H9 (cell line): ENCODE measurements at regions not wholly inside any gene's neighbourhood (a gene's known extent, or its start where the extent isn't known, plus 50 kb on each side); places are given as distances from the start of the nearest gene placed in this dataset.

ENCODE experiments used
- DNase-seq: peaks from one replicate; pipeline ENCODE4 v3.0.0-alpha.2; 2017
- H2AFZ ChIP-seq: one replicate; pipeline ENCODE4 v1.6.1; 2013; ENCODE audit warnings: mild to moderate bottlenecking, low read length, control low read depth, moderate library complexity
- H2AK5ac ChIP-seq: 2 replicates; pipeline ENCODE4 v1.6.1; 2013; ENCODE audit warnings: low read length, control low read depth, mixed read lengths; ENCODE audit not compliant: insufficient read length
- H2BK120ac ChIP-seq: one replicate; pipeline ENCODE4 v1.6.1; 2013; ENCODE audit warnings: low read depth, mild to moderate bottlenecking, low read length, control low read depth, inconsistent platforms; ENCODE audit not compliant: poor library complexity, severe bottlenecking
- H2BK12ac ChIP-seq: 2 replicates; pipeline ENCODE4 v1.6.1; 2013; ENCODE audit warnings: low read length, control low read depth, mixed read lengths, low read depth; ENCODE audit not compliant: insufficient read length
- H2BK15ac ChIP-seq: 2 replicates; pipeline ENCODE4 v1.6.1; 2013; ENCODE audit warnings: low read depth, low read length, control low read depth
- H2BK20ac ChIP-seq: one replicate; pipeline ENCODE4 v1.6.1; 2013; ENCODE audit warnings: low read depth, mild to moderate bottlenecking, low read length, control low read depth, inconsistent platforms; ENCODE audit not compliant: poor library complexity, severe bottlenecking
- H2BK5ac ChIP-seq: 2 replicates; pipeline ENCODE4 v1.6.1; 2013; ENCODE audit warnings: low read length, control low read depth, mixed read lengths; ENCODE audit not compliant: insufficient read length
- H3K14ac ChIP-seq: 2 replicates; pipeline ENCODE4 v1.6.1; 2013; ENCODE audit warnings: low read length, control low read depth; ENCODE audit not compliant: insufficient read depth
- H3K18ac ChIP-seq: 2 replicates; pipeline ENCODE4 v1.6.1; 2013; ENCODE audit warnings: low read depth, mild to moderate bottlenecking, mixed read lengths, low read length, control low read depth; ENCODE audit not compliant: insufficient read length
- H3K23ac ChIP-seq: 2 replicates; pipeline ENCODE4 v1.6.1; 2013; ENCODE audit warnings: low read length, control low read depth, mixed read lengths, low read depth; ENCODE audit not compliant: insufficient read length
- H3K23me2 ChIP-seq: 2 replicates; pipeline ENCODE4 v1.6.1; 2013; ENCODE audit warnings: low read depth, mild to moderate bottlenecking, mixed read lengths, low read length, control low read depth; ENCODE audit not compliant: insufficient read length, poor library complexity, severe bottlenecking
- H3K27ac ChIP-seq: 2 replicates; pipeline ENCODE4 v1.5.1; 2013; ENCODE audit warnings: low read length, control low read depth, mixed read lengths, low read depth; ENCODE audit not compliant: insufficient read length
- H3K27me3 ChIP-seq: 2 replicates; pipeline ENCODE4 v1.6.1; 2013; ENCODE audit warnings: low read length, control low read depth, inconsistent platforms; ENCODE audit not compliant: insufficient read depth
- H3K4ac ChIP-seq: 2 replicates; pipeline ENCODE4 v1.6.1; 2013; ENCODE audit warnings: low read depth, mild to moderate bottlenecking, control low read depth, inconsistent platforms, low read length, moderate library complexity
- H3K4me1 ChIP-seq: 2 replicates; pipeline ENCODE4 v1.6.1; 2013; ENCODE audit warnings: low read length, control low read depth, inconsistent platforms; ENCODE audit not compliant: insufficient read depth
- H3K4me2 ChIP-seq: 2 replicates; pipeline ENCODE4 v1.6.1; 2013; ENCODE audit warnings: low read length, control low read depth, mixed read lengths; ENCODE audit not compliant: insufficient read length, insufficient read depth
- H3K56ac ChIP-seq: 2 replicates; pipeline ENCODE4 v1.6.1; 2013; ENCODE audit warnings: low read depth, mild to moderate bottlenecking, mixed read lengths, low read length, control low read depth; ENCODE audit not compliant: insufficient read length
- H3K79me1 ChIP-seq: 2 replicates; pipeline ENCODE4 v1.6.1; 2013; ENCODE audit warnings: low read depth, mild to moderate bottlenecking, moderate library complexity, low read length, control low read depth, inconsistent platforms; ENCODE audit not compliant: insufficient read depth, poor library complexity, severe bottlenecking
- H3K79me2 ChIP-seq: 2 replicates; pipeline ENCODE4 v1.6.1; 2013; ENCODE audit warnings: low read length, control low read depth, inconsistent platforms; ENCODE audit not compliant: insufficient read depth
- H3K9ac ChIP-seq: 2 replicates; pipeline ENCODE4 v1.6.1; 2013; ENCODE audit warnings: low read length, control low read depth, mixed read lengths; ENCODE audit not compliant: insufficient read length; ENCODE audit errors: extremely low read depth
- H3K9me3 ChIP-seq: one replicate; pipeline ENCODE4 v1.6.1; 2013; ENCODE audit warnings: low read depth, low read length, inconsistent platforms; ENCODE audit not compliant: control insufficient read depth
- H3T11ph ChIP-seq: one replicate; pipeline ENCODE4 v1.6.1; 2013; ENCODE audit warnings: mild to moderate bottlenecking, low read length, control low read depth, inconsistent platforms
- H4K20me1 ChIP-seq: one replicate; pipeline ENCODE4 v1.6.1; 2013; ENCODE audit not compliant: control insufficient read depth, insufficient read length, insufficient read depth
- H4K5ac ChIP-seq: 2 replicates; pipeline ENCODE4 v1.6.1; 2013; ENCODE audit warnings: low read depth, mild to moderate bottlenecking, mixed read lengths, low read length, control low read depth; ENCODE audit not compliant: insufficient read length
- H4K8ac ChIP-seq: replicated peaks from 2 replicates; pipeline ENCODE4 v1.6.1; 2013; ENCODE audit warnings: low read length, control low read depth, mixed read lengths, low read depth; ENCODE audit not compliant: insufficient read length
- H4K91ac ChIP-seq: 2 replicates; pipeline ENCODE4 v1.6.1; 2013; ENCODE audit warnings: low read depth, mild to moderate bottlenecking, moderate library complexity, mixed read lengths, low read length, control low read depth; ENCODE audit not compliant: insufficient read length
- H3K27ac Mint-ChIP-seq, 3 experiments: 2 replicates in 2 of 3; 3 replicates in 1 of 3; pipeline ENCODE4 v1.8.0; 2020 to 2021; ENCODE audit warnings: mixed read lengths in 3 of 3, mild to moderate bottlenecking in 1 of 3, moderate library complexity in 1 of 3
- H3K27me3 Mint-ChIP-seq: 2 replicates; pipeline ENCODE4 v1.8.0; 2021; ENCODE audit warnings: low read depth, mild to moderate bottlenecking, moderate library complexity, mixed read lengths
- H3K36me3 Mint-ChIP-seq, 3 experiments: 2 replicates in 2 of 3; 3 replicates in 1 of 3; pipeline ENCODE4 v1.8.0; 2020 to 2021; ENCODE audit warnings: low read depth in 3 of 3, mixed read lengths in 3 of 3; ENCODE audit not compliant: insufficient read depth in 1 of 3
- H3K4me1 Mint-ChIP-seq, 2 experiments: 2 replicates each; pipeline ENCODE4 v1.8.0; 2020; ENCODE audit warnings: mixed read lengths in 2 of 2
- H3K4me3 Mint-ChIP-seq, 2 experiments: 2 replicates in 1 of 2; 3 replicates in 1 of 2; pipeline ENCODE4 v1.8.0; 2020 to 2021; ENCODE audit warnings: mild to moderate bottlenecking in 2 of 2, mixed read lengths in 2 of 2, moderate library complexity in 1 of 2
- H3K9me3 Mint-ChIP-seq, 2 experiments: 2 replicates in 1 of 2; 3 replicates in 1 of 2; pipeline ENCODE4 v1.8.0; 2020; ENCODE audit warnings: mild to moderate bottlenecking in 2 of 2, mixed read lengths in 2 of 2, moderate library complexity in 1 of 2
- CTCF ChIP-seq: fragments of 200-600 bp; sonication (generic); conservative IDR thresholded peaks from 3 replicates; pipeline ENCODE4 v1.8.0; 2021; ENCODE audit warnings: antibody characterized with exemption, mild to moderate bottlenecking
- WGBS: extraction: QIAGEN DNeasy Blood & Tissue Kit; methylation state at CpG from one replicate; pipeline ENCODE4 v1.1.7; 2013; ENCODE audit warnings: missing lambda C conversion rate, low lambda C conversion rate, mixed read lengths; ENCODE audit not compliant: insufficient read length; ENCODE audit errors: extremely low coverage; 5-methylcytosine and 5-hydroxymethylcytosine counted together

- H4K8ac ChIP-seq, result no peak overlapping the region
- no peak overlapping the region for H4K91ac ChIP-seq
- H3K36me3 Mint-ChIP-seq, result peaks cover 0 to 27% (median 1%) of the 10 kb centered on the region in 3 experiments; a peak in 4 of 7 replicates
- no peak overlapping the region for H3K27ac Mint-ChIP-seq
- H3K79me2 ChIP-seq, result no peaks in the 10 kb centered on the region
- no peak overlapping the region for H2BK5ac ChIP-seq
- no peak for DNase-seq
- no peak overlapping the region for H2BK20ac ChIP-seq
- H3K14ac ChIP-seq, result no peak overlapping the region
- H2BK120ac ChIP-seq, result no peak overlapping the region
- H2BK12ac ChIP-seq, result no peak overlapping the region
- H3K23ac ChIP-seq, result no peak overlapping the region
- H3K18ac ChIP-seq, result no peak overlapping the region
- H3K9ac ChIP-seq, result no peak overlapping the region
- H3K23me2 ChIP-seq, result no peaks in the 10 kb centered on the region
- H4K20me1 ChIP-seq, result no peaks in the 10 kb centered on the region
- H2AFZ ChIP-seq, result no peak overlapping the region
- TF ChIP-seq CTCF, result no peak
- no peaks in the 10 kb centered on the region; the same call in none of the 2 replicates for H3K27me3 Mint-ChIP-seq
- no peaks in the 10 kb centered on the region for H3K4me1 ChIP-seq
- no peak overlapping the region for H4K5ac ChIP-seq
- no peak overlapping the region for H3K27ac ChIP-seq
- no peak overlapping the region for H2AK5ac ChIP-seq
- no peak overlapping the region for H3K4me2 ChIP-seq
- no peak overlapping the region for H3K56ac ChIP-seq
- H3T11ph ChIP-seq, result no peak overlapping the region
- no peaks in the 10 kb centered on the region for H3K27me3 ChIP-seq
- no peak overlapping the region for H2BK15ac ChIP-seq
- H3K79me1 ChIP-seq, result no peaks in the 10 kb centered on the region
- WGBS, result no CpG with 5 or more reads among the region's 4 CpGs
- peaks cover 8% of the 10 kb centered on the region for H3K9me3 ChIP-seq
- peaks cover 71 to 90% of the 10 kb centered on the region in 2 experiments for H3K9me3 Mint-ChIP-seq
- H3K4me1 Mint-ChIP-seq, result no peaks in the 10 kb centered on the region
- H3K4ac ChIP-seq, result no peak overlapping the region
- H3K4me3 Mint-ChIP-seq, result no peak overlapping the region
These were observed 220.0 kb upstream of the DPP6 start for GRCh38 chr7:153832160-153832559.
